HCT116 (cell line): ENCODE measurements at regions not wholly inside any gene's neighbourhood (a gene's known extent, or its start where the extent isn't known, plus 50 kb on each side); places are given as distances from the start of the nearest gene placed in this dataset.

Source experiments
- ATAC-seq: fragments of 200-7000 bp; cut with Tn5 transposase; 2 replicates; pipeline ENCODE4 v1.9.1; 2020; ENCODE audit warnings: mild to moderate bottlenecking, moderate library complexity
- BruUV-seq: library from RNA; stranded (reverse); fragments of 400-500 nt; replicated peaks from 2 replicates; lab custom pipeline; 2021; lab: Mats Ljungman, UMichigan
- CTCF ChIA-PET: fragments of 300-600 bp; sonication (Branson Sonifier 250); formaldehyde crosslinking; loops from one replicate; lab custom pipeline; 2021; ENCODE audit warnings: antibody characterized with exemption; lab: Charles Lee
- POLR2A ChIA-PET: fragments of 300-600, 350-600 bp; sonication (Branson Sonifier 250); formaldehyde crosslinking; loops from one replicate; lab custom pipeline; 2021; ENCODE audit warnings: antibody characterized with exemption; lab: Charles Lee
- RAD21 ChIA-PET, 2 experiments: fragments of 300-600 bp; sonication (Branson Sonifier 250); formaldehyde crosslinking; loops; one replicate each; lab custom pipeline; 2023; ENCODE audit warnings: low total read pairs in 2 of 2; ENCODE audit not compliant: uncharacterized antibody in 2 of 2, unreplicated experiment in 2 of 2, low non-redundant PET in 1 of 2; lab: Charles Lee
- DNase-seq: peaks from one replicate; pipeline ENCODE4 v3.0.0-alpha.2; 2010; ENCODE audit warnings: low read depth, low spot score
- H2AFZ ChIP-seq: fragments of 200-600 bp; shearing (Covaris generic), sonication (generic); 2 replicates; pipeline ENCODE4 v1.6.1; 2017; ENCODE audit warnings: low read depth, mixed run types, mixed read lengths, antibody characterized with exemption, low read length; ENCODE audit not compliant: poor library complexity, severe bottlenecking
- H3K27ac ChIP-seq: 2 replicates; pipeline ENCODE4 v1.5.1; 2012; ENCODE audit warnings: low read depth, low read length
- H3K27me3 ChIP-seq: fragments of 200-600 bp; sonication (generic); 2 replicates; pipeline ENCODE4 v1.6.1; 2016; ENCODE audit warnings: mixed run types, low read length, mixed read lengths; ENCODE audit not compliant: insufficient read depth
- H3K36me3 ChIP-seq, 2 experiments: fragments of 200-500 bp in 1 of 2; fragments of 200-600 bp in 1 of 2; sonication (Bioruptor generic) in 1 of 2; sonication (generic) in 1 of 2; 2 replicates each; pipeline versions ENCODE4 v1.5.1 to v1.6.1; 2014 to 2016; ENCODE audit warnings: low read length in 2 of 2, inconsistent platforms in 1 of 2, mixed read lengths in 1 of 2, mixed run types in 1 of 2; ENCODE audit not compliant: insufficient read depth in 2 of 2, control insufficient read depth in 1 of 2
- H3K4me1 ChIP-seq, 2 experiments: fragments of 200-600 bp in 1 of 2; sonication (generic) in 1 of 2; 2 replicates each; pipeline versions ENCODE4 v1.5.1 to v1.6.1; 2012 to 2017; ENCODE audit warnings: low read length in 2 of 2, inconsistent platforms in 1 of 2, mild to moderate bottlenecking in 1 of 2, mixed read lengths in 1 of 2, mixed run types in 1 of 2, moderate library complexity in 1 of 2; ENCODE audit not compliant: insufficient read depth in 2 of 2, control insufficient read depth in 1 of 2
- H3K4me2 ChIP-seq: fragments of 200-600 bp; sonication (generic); 2 replicates; pipeline ENCODE4 v1.6.1; 2017; ENCODE audit warnings: mixed run types, low read length, mixed read lengths
- H3K4me3 ChIP-seq, 2 experiments: fragments of 200-600 bp in 1 of 2; sonication (generic) in 1 of 2; replicated peaks in 1 of 2; 2 replicates each; pipeline ENCODE4 v1.5.1; 2011 to 2016; ENCODE audit warnings: low read length in 2 of 2, control low read depth in 1 of 2, low read depth in 1 of 2, mild to moderate bottlenecking in 1 of 2, mixed read lengths in 1 of 2, mixed run types in 1 of 2
- H3K79me2 ChIP-seq: fragments of 200-600 bp; sonication (generic); 2 replicates; pipeline ENCODE4 v1.6.1; 2017; ENCODE audit warnings: mild to moderate bottlenecking, mixed run types, low read length, moderate library complexity, mixed read lengths; ENCODE audit not compliant: insufficient read depth
- H3K9ac ChIP-seq: fragments of 200-600 bp; sonication (generic); 2 replicates; pipeline ENCODE4 v1.6.1; 2016; ENCODE audit warnings: low read length, mixed read lengths
- H3K9me2 ChIP-seq: fragments of 200-600 bp; sonication (generic), shearing (Covaris generic); 2 replicates; pipeline ENCODE4 v1.6.1; 2017; ENCODE audit warnings: mixed run types, mild to moderate bottlenecking, moderate library complexity; ENCODE audit not compliant: insufficient read depth
- H3K9me3 ChIP-seq, 2 experiments: fragments of 200-500 bp in 1 of 2; fragments of 200-600 bp in 1 of 2; sonication (Bioruptor generic) in 1 of 2; sonication (generic) in 1 of 2; 2 replicates each; pipeline ENCODE4 v1.6.1; 2014 to 2017; ENCODE audit warnings: low read length in 2 of 2, mixed read lengths in 2 of 2, inconsistent platforms in 1 of 2, low read depth in 1 of 2, mild to moderate bottlenecking in 1 of 2, mixed run types in 1 of 2, moderate library complexity in 1 of 2; ENCODE audit not compliant: control insufficient read depth in 1 of 2, insufficient read depth in 1 of 2
- H4K20me1 ChIP-seq: fragments of 200-600 bp; sonication (generic), shearing (Covaris generic); 2 replicates; pipeline ENCODE4 v1.6.1; 2017; ENCODE audit warnings: mixed run types, mild to moderate bottlenecking, moderate library complexity; ENCODE audit not compliant: insufficient read depth
- ATF3 ChIP-seq: IDR thresholded peaks from 2 replicates; pipeline ENCODE4 v1.6.1; 2012
- CBX3 ChIP-seq: IDR thresholded peaks from 2 replicates; pipeline ENCODE4 v1.6.1; 2012; ENCODE audit warnings: low read depth
- CEBPB ChIP-seq: IDR thresholded peaks from 2 replicates; pipeline ENCODE4 v1.6.1; 2012; ENCODE audit warnings: low read depth
- EGR1 ChIP-seq: IDR thresholded peaks from 2 replicates; pipeline ENCODE4 v1.6.1; 2012; ENCODE audit warnings: low read depth
- ELF1 ChIP-seq: IDR thresholded peaks from 2 replicates; pipeline ENCODE4 v1.6.1; 2012; ENCODE audit warnings: low read depth, borderline replicate concordance
- EZH2 ChIP-seq: fragments of 200-600 bp; sonication (generic); IDR thresholded peaks from 2 replicates; pipeline ENCODE4 v1.6.1; 2017; ENCODE audit warnings: antibody characterized with exemption, mixed run types
- EZH2phosphoT487 ChIP-seq: fragments of 200-600 bp; IDR thresholded peaks from 2 replicates; pipeline ENCODE4 v1.6.1; 2018; ENCODE audit warnings: antibody characterized with exemption, borderline replicate concordance
- JUND ChIP-seq: IDR thresholded peaks from 2 replicates; pipeline ENCODE4 v1.6.1; 2012
- MAX ChIP-seq: IDR thresholded peaks from 2 replicates; pipeline ENCODE4 v1.6.1; 2012
- POLR2A ChIP-seq: IDR thresholded peaks from 2 replicates; pipeline ENCODE4 v1.7.0; 2011; ENCODE audit warnings: borderline replicate concordance; ENCODE audit not compliant: insufficient read depth, insufficient read length; ENCODE audit errors: extremely low read depth
- REST ChIP-seq: IDR thresholded peaks from 2 replicates; pipeline ENCODE4 v1.6.1; 2012; ENCODE audit warnings: low read depth
- SP1 ChIP-seq: IDR thresholded peaks from 2 replicates; pipeline ENCODE4 v1.6.1; 2012; ENCODE audit warnings: low read depth
- SRF ChIP-seq: IDR thresholded peaks from 2 replicates; pipeline ENCODE4 v1.6.1; 2012; ENCODE audit warnings: low read depth
- TCF7L2 ChIP-seq: IDR thresholded peaks from 2 replicates; pipeline ENCODE4 v1.7.0; 2011; ENCODE audit warnings: borderline replicate concordance, inconsistent platforms; ENCODE audit not compliant: insufficient read depth, insufficient read length; ENCODE audit errors: extremely low read depth
- YY1 ChIP-seq: IDR thresholded peaks from 2 replicates; pipeline ENCODE4 v1.6.1; 2011; ENCODE audit warnings: low read length, low read depth, moderate library complexity, mild to moderate bottlenecking; ENCODE audit not compliant: insufficient replicate concordance; ENCODE audit errors: extremely low read depth
- ZNF274 ChIP-seq: fragments of 200-500 bp; sonication (Bioruptor generic); IDR thresholded peaks from 2 replicates; pipeline ENCODE4 v1.6.1; 2014; ENCODE audit warnings: mild to moderate bottlenecking, low read depth, low read length, inconsistent platforms
- intact Hi-C: fragments of 100-400 bp; cut with micrococcal nuclease; formaldehyde crosslinking; loops from 2 replicates; pipeline ENCODE4 v1.10.0; 2022
- TF ChIP-seq, protein P1 (sequence below), 3 experiments: fragments of 200-600 bp in 1 of 3; sonication (generic) in 1 of 3; IDR thresholded peaks in 2 of 3; conservative IDR thresholded peaks in 1 of 3; 2 replicates each; pipeline ENCODE4 v1.5.1; 2012 to 2017; ENCODE audit warnings: low read depth in 2 of 3, low read length in 2 of 3, antibody characterized with exemption in 1 of 3, borderline replicate concordance in 1 of 3, control low read depth in 1 of 3, mild to moderate bottlenecking in 1 of 3, mixed read lengths in 1 of 3, mixed run types in 1 of 3, moderate library complexity in 1 of 3; ENCODE audit not compliant: insufficient read depth in 1 of 3

- Histone ChIP-seq H3K27ac (no peak overlapping the region), H3K4me1 (peaks cover 0 to 9% of the 10 kb centered on the region in 2 experiments; a peak in 2 of 4 replicates), H3K4me3 (no peak overlapping the region), H3K4me2 (no peak overlapping the region), H3K36me3 (no peaks in the 10 kb centered on the region), H3K9me2 (no peaks in the 10 kb centered on the region), H4K20me1 (no peaks in the 10 kb centered on the region), H2AFZ (no peak overlapping the region), H3K27me3 (peaks cover 1% of the 10 kb centered on the region; the same call in 1 of the 2 replicates), H3K9ac (no peak overlapping the region), H3K79me2 (no peaks in the 10 kb centered on the region), H3K9me3 (no peaks in the 10 kb centered on the region)
- CTCF ChIA-PET, result interaction anchor here (3.1 kb wide), 1 partner anchor 168 kb away, joined by 28 read pairs; the partner anchor contains the start of gene PLPP3
- RAD21 ChIA-PET, result no interaction called here
- no TSS peak for BruUV-seq
- no peak for ATAC-seq
- TF ChIP-seq MAX (no peak), CEBPB (no peak), SP1 (no peak), POLR2A (no peak), REST (no peak), ZNF274 (no peak), EZH2phosphoT487 (no peak), CBX3 (no peak), YY1 (no peak), ELF1 (no peak), TCF7L2 (no peak), JUND (no peak), EGR1 (no peak), ATF3 (no peak), EZH2 (no peak), SRF (no peak)
- TF ChIP-seq, protein P1, sequence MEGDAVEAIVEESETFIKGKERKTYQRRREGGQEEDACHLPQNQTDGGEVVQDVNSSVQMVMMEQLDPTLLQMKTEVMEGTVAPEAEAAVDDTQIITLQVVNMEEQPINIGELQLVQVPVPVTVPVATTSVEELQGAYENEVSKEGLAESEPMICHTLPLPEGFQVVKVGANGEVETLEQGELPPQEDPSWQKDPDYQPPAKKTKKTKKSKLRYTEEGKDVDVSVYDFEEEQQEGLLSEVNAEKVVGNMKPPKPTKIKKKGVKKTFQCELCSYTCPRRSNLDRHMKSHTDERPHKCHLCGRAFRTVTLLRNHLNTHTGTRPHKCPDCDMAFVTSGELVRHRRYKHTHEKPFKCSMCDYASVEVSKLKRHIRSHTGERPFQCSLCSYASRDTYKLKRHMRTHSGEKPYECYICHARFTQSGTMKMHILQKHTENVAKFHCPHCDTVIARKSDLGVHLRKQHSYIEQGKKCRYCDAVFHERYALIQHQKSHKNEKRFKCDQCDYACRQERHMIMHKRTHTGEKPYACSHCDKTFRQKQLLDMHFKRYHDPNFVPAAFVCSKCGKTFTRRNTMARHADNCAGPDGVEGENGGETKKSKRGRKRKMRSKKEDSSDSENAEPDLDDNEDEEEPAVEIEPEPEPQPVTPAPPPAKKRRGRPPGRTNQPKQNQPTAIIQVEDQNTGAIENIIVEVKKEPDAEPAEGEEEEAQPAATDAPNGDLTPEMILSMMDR (IDR thresholded peaks at IDR 0.05 in 2 of 3, conservative IDR thresholded peaks at IDR 0.05 in 1 of 3; ENCODE audit: borderline replicate concordance in 1 of 3, insufficient read depth in 1 of 3, low read depth in 2 of 3, low read length in 2 of 3), result no peak
- intact Hi-C loops, result loop anchor here (10.0 kb wide), 1 partner anchor 56 kb away; no protein-coding TSS in a partner anchor
- no peak for DNase-seq
- POLR2A ChIA-PET, result no interaction called here
Observed at GRCh38 chr1:56410405-56410804, 169.0 kb downstream of the PLPP3 start.
